PC-9 (cell line): ENCODE measurements at regions not wholly inside any gene's neighbourhood (a gene's known extent, or its start where the extent isn't known, plus 50 kb on each side); places are given as distances from the start of the nearest gene placed in this dataset.

ENCODE experiments used
- CTCF ChIP-seq: fragments of 200-600 bp; sonication (generic); conservative IDR thresholded peaks from 2 replicates; pipeline ENCODE4 v1.6.1; 2017; ENCODE audit warnings: mixed run types, antibody characterized with exemption, mild to moderate bottlenecking, moderate library complexity
- EZH2 ChIP-seq: fragments of 200-600 bp; sonication (generic); IDR thresholded peaks from 2 replicates; pipeline ENCODE4 v1.8.0; 2017; ENCODE audit warnings: antibody characterized with exemption, low read depth

DNA sequence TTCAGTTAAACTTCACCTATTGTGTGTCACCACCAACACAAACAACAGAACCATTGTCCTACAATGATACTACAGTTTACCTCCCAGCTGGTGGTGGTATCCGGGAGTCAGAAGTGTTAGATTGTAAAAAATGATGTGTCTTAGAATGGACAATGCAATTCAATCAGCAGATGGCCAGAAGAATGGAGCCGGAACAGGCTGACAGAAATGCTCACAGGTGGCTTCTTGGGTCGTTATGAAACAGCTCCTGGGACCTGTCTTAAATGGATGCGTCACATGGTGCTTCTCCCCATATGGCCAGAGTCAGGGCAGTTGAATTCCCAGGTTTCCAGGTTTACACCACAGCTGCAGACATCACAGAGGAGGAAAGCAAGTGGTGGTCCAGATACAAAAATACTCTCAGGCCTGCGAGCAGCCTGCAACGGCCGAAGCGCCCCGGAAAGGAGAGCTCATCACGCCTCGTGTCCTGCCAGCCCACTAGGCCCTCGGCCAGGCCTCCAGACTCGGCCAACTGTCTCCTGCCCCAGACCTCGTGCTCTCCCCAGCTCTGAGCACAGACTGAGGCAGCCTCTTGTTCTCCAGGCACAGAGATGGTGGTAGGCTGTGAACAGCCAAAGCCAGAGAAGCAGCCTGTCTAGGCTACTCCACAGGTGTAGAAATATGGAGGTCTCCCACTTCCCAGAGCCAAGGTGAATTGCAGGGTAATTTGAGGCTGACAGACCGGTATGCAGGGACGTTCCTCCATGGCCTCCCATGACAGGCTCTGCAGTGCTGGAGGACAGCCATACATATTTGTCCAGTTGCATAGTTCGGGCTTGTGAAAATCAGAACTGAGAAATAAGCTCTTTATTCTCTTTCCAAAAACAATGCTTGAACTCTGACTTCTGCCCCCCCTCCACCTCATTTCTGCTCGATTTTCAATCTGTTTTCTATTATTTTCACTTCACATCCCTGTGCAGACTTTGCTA is 98.5 kb upstream of the SPATA31C2 start:
- TF ChIP-seq EZH2 (no peak), CTCF (no peak)
